ENCODE measurements at regions not wholly inside any gene's neighbourhood (a gene's known extent, or its start where the extent isn't known, plus 50 kb on each side); places are given as distances from the start of the nearest gene placed in this dataset.

DNA sequence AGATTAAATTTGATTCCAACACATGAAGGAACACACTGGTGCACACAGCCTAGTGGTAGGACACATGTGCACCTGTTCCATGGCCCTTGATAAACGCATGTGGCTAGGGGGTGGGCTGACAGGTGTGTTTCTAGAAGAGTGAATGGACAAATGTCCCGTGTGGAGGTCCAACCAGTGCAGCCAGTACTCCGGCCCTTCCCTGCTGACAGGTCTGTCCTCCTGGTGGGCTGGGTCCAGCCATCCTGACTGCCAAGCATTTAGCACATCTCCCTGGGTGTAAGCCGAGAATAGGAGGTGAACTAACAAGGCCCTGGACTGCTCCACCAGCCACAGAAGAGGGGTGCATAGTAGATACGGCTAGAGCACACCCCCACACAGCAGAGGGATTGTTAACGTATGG, 258.7 kb upstream of the RAB6C start:
- no peak for DNase-seq
- H3K27me3 ChIP-seq, result no peaks in the 10 kb centered on the region
- H3K4me1 ChIP-seq, result no peaks in the 10 kb centered on the region
- H3K36me3 ChIP-seq, result no peaks in the 10 kb centered on the region
- H3K4me3 ChIP-seq (ENCODE audit: low read depth, low read length), result no peak overlapping the region
- H3K9me3 ChIP-seq, result no peaks in the 10 kb centered on the region
- TF ChIP-seq, protein P1, sequence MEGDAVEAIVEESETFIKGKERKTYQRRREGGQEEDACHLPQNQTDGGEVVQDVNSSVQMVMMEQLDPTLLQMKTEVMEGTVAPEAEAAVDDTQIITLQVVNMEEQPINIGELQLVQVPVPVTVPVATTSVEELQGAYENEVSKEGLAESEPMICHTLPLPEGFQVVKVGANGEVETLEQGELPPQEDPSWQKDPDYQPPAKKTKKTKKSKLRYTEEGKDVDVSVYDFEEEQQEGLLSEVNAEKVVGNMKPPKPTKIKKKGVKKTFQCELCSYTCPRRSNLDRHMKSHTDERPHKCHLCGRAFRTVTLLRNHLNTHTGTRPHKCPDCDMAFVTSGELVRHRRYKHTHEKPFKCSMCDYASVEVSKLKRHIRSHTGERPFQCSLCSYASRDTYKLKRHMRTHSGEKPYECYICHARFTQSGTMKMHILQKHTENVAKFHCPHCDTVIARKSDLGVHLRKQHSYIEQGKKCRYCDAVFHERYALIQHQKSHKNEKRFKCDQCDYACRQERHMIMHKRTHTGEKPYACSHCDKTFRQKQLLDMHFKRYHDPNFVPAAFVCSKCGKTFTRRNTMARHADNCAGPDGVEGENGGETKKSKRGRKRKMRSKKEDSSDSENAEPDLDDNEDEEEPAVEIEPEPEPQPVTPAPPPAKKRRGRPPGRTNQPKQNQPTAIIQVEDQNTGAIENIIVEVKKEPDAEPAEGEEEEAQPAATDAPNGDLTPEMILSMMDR (IDR thresholded peaks at IDR 0.05; ENCODE audit: low read depth, low read length), result no peak

DNA sequence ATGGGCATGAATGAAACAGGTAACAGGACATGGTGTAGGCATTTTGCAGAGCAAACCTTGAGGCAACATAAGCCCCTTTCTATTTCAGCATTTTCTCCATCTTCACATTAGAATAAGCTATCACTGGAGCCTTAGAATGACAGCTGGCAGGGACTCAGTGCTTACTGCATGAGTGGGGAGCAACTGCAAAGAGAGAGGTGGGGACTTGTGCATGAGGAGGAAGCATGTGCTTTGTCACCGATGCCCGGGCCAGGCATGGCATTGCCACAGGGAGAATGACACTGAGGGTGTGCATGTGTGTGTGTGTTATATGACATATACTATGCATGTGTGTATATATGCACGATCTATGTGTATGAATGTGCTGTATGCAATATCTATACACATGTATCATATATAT, 258.2 kb upstream of the RAB6C start:
- no peaks in the 10 kb centered on the region for H3K36me3 ChIP-seq
- H3K4me1 ChIP-seq, result no peaks in the 10 kb centered on the region
- TF ChIP-seq, protein P1 (IDR thresholded peaks at IDR 0.05; ENCODE audit: low read depth, low read length), result no peak
- H3K27me3 ChIP-seq, result no peaks in the 10 kb centered on the region
- H3K9me3 ChIP-seq, result no peaks in the 10 kb centered on the region
- no peak for DNase-seq
- no peak overlapping the region for H3K4me3 ChIP-seq (ENCODE audit: low read depth, low read length)

DNA sequence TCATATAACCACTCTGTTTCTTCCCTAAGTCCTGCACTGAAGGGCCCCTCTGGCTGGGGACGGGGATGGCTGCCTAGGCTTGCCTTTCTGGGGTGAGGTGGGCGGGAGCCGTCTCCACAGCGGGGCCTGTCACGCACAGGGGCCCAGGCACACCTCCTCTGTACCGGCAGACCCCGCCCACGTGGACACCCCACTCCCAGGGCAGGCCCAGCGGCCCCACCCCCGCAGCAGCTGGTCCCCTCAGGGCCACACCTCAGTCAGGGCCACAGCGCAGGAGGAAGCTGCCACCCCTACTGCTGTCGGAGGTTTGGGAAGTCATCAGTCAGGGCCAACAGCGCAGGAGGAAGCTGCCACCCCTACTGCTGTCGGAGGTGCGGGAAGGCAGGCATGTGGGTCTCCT, 257.6 kb upstream of the RAB6C start:
- Histone ChIP-seq H3K4me1 (no peaks in the 10 kb centered on the region), H3K27me3 (no peaks in the 10 kb centered on the region), H3K4me3 (ENCODE audit: low read depth, low read length) (no peak overlapping the region), H3K9me3 (no peaks in the 10 kb centered on the region), H3K36me3 (no peaks in the 10 kb centered on the region)
- TF ChIP-seq, protein P1 (IDR thresholded peaks at IDR 0.05; ENCODE audit: low read depth, low read length), result no peak
- DNase-seq, result no peak

DNA sequence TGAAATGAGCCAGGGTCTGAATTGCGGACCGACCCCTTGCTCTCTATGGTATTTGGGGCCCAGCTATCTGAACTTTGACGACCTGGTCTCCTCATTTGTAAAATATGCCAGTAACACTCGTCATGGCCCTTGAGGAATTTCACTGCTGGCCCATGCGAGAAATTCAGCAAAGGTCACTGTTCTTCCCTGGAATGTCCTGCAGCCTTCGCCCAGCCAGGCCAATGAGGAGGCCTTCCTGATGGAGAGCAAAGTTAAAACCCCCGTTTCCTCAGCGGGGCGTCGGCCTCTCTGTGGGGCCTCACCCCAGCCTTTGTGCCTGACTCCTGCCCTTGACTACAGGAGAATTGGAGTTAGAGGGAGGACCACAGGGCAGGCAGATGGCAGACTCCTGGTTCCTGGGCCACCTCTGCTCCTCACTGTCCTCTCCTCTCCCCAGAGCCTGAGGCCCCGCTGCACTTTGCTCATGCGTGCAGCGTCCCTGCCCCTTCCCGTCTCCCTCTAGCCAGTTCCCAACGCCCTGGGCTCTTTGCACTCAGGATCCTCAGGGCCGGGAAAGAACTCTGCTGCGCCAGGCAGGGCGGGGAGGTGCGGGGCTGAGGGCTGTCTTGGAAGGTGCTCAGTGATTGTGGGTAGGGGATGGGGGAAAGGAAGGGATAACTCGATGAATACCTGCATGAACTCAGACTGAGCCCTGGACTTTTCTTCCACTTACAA, 257.0 kb upstream of the RAB6C start:
- Histone ChIP-seq H3K27me3 (no peaks in the 10 kb centered on the region), H3K9me3 (no peaks in the 10 kb centered on the region), H3K4me1 (no peaks in the 10 kb centered on the region), H3K4me3 (ENCODE audit: low read depth, low read length) (no peak overlapping the region), H3K36me3 (no peaks in the 10 kb centered on the region)
- TF ChIP-seq, protein P1 (IDR thresholded peaks at IDR 0.05; ENCODE audit: low read depth, low read length), result no peak
- DNase-seq, result no peak

DNA sequence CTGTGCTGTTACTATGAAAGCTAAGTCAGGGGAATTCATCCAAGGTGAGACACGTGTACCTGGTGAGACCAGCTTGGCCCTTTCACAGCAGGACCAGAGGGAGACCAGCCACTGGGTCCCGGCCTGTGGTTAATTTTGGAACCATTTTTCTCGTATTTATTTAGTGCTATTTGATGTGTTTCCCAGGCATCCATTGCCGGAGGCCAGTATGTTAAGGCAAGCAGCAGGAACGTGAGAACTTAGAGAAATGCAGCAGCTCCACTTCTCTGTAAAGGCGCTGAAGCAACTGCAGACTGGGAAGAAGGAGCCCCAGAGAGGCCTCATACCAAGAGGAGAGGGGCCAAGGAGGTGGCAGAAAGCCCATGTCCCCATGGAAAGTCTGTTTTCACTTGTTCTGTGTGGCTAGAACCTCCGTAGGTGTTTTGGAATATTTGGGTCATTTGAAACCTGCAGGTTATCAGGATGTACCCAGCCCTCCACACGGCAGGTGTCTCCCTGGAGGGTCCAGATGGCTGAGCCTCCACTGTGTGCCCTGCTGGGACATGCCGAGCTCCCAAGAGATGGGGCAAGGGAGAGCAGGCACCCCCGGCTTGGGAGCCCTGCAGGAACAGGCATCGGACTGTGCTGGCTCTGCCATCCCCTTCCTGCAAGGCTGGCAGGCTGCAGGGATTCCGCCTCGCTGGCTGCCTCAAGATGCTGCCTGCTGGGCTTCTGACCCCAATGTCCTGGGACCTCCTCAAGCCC, 256.0 kb upstream of the RAB6C start:
- TF ChIP-seq, protein P1 (IDR thresholded peaks at IDR 0.05; ENCODE audit: low read depth, low read length), result no peak
- H3K9me3 ChIP-seq, result no peaks in the 10 kb centered on the region
- no peak overlapping the region for H3K4me3 ChIP-seq (ENCODE audit: low read depth, low read length)
- no peaks in the 10 kb centered on the region for H3K36me3 ChIP-seq
- H3K4me1 ChIP-seq, result no peaks in the 10 kb centered on the region
- DNase-seq, result no peak
- no peaks in the 10 kb centered on the region for H3K27me3 ChIP-seq
